GM23248 (cell line): ENCODE measurements at regions not wholly inside any gene's neighbourhood (a gene's known extent, or its start where the extent isn't known, plus 50 kb on each side); places are given as distances from the start of the nearest gene placed in this dataset.

Experiments
- EZH2 ChIP-seq: fragments of 200-600 bp; sonication (generic); IDR thresholded peaks from 2 replicates; pipeline ENCODE4 v1.6.1; 2018; ENCODE audit warnings: antibody characterized with exemption, mild to moderate bottlenecking; ENCODE audit not compliant: insufficient read depth, poor library complexity, severe bottlenecking
- EZH2phosphoT487 ChIP-seq: fragments of 200-600 bp; sonication (generic); IDR thresholded peaks from 2 replicates; pipeline ENCODE4 v1.6.1; 2018; ENCODE audit warnings: antibody characterized with exemption, moderate library complexity, mild to moderate bottlenecking, low read depth; ENCODE audit not compliant: insufficient read depth

GRCh38 chr1:106924360-106924759 is 132.1 kb upstream of the PRMT6 start:
- TF ChIP-seq EZH2 (no peak), EZH2phosphoT487 (no peak)
